ENCODE measurements at regions not wholly inside any gene's neighbourhood (a gene's known extent, or its start where the extent isn't known, plus 50 kb on each side); places are given as distances from the start of the nearest gene placed in this dataset.

- no peak for DNase-seq
Measured at GRCh38 chr9:121569266-121569648, 69.6 kb upstream of the GGTA1 start.

GRCh38 chr9:121572581-121572980 lies 72.9 kb upstream of the GGTA1 start:
- no peak for DNase-seq

GRCh38 chr9:121573717-121574485 lies 74.3 kb upstream of the GGTA1 start:
- no peak for DNase-seq

DNA sequence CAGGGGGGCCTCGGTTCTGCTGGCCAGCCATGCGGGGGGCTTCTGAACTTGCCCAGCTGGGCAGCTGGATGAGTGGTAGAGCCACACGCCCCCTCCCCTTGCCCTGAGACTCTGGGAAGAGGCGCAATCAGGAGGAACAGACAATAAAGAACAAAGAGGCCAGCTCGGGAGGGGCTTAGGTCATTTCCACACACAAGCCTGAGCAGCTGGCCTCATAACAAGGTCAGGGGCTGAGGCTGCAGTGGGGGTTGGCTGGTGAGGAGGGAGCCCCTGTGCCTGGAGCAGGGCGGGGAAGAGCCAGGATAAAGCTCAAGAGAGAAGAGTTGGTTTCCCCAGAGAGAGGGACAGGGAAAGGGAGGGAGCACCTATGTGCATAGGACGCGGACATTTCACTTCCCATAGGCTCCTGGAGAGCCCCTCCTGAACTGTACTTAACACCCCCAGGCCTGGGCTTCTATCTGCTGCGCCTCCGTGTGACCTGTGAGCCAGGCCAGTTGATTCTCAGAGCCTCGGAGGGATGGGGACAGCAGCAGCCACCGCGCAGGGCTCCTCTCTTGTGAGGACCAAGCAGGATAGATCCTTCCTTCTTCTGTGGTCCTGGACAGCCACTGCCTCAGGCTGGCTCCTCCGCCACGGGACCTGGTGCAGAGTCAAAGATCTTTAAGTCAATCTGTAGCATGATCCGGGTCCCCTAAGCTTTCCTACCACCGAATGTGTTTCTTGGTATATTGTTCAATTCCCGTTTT lies 75.3 kb upstream of the GGTA1 start:
- no peak for DNase-seq

DNA sequence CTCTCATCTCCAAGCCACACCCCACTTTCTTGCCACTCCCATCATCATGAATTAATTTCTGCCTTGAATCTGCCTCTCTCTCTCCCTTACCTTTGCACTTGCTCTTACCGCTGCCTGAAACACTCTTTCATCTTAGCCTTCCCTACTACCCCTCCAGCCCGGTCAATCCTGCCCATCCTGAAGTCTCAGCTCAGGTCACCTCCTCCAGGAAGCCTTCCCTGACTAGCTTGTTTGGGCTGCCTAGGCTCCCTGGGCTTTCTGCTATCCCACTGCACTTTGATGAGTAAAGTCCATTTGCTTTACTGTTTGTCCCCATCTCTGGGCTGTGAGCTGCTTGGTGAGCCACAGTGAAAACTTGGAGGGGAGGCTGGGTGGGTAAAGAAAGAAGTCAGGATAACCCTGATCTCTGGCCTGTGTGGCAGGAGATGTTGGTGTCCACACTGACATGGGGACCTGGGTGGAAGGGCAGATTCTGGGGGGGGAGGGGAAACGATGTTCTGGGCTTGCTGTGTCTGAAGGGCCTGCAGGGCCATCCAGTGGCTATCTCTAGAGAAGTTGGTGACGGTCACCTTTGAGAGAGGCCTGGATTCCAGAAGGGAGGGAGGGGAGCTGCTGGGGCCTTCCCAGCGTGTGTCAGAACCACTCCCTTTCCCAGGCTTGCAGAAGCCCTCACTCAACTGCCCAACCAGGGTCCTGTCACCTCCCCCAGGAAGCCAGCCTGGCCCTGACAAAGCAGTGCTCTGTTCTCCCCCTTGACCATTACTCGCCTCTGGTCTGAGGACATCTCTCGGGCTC lies 75.0 kb upstream of the DAB2IP start:
- DNase-seq, result no peak

- no peak for DNase-seq
Measured at GRCh38 chr9:121577166-121577565, 74.3 kb upstream of the DAB2IP start.

GRCh38 chr9:121577572-121577971 lies 73.9 kb upstream of the DAB2IP start:
- DNase-seq, result no peak

DNA sequence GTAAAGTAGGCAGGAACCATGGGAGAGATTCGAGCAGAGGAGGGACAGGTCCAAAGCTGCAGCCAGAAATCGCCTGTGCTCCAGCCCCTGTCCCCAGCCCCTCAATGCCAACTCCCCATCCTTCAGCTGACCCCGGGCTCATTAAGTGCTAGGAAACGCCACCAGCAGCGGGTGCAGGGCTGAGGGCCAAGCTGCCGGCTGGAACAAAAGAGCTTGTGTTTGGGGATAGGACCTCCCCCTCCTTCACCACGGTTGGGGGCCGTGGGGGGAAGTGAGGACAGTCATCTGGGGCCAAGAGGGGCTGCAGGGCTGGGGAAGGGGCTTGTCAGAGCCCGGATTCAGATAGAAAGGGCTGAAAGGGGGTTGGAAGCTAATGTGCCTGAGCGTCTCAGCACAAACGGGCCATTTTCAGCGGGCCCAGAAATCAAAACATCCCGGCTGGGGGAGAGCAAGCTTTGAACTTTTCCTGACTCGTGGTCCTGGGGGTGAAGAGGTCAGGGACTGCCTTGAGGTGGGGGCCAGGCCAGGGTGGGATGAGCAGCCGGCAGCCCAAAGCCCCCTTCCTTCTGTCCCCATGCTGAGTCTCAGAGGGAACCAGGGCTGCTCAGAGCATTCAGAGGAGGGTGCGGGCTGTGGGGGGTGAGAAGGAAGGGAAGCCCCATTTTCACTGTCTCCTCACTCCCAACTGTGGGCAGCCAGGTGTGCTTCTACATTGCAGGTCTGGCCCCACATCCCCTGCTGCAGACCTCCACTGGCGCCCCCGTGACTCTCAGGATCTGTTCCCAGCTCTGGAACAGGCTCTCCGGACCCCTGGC lies 69.4 kb upstream of the DAB2IP start:
- DNase-seq, result no peak

GRCh38 chr9:121582641-121583040 lies 68.8 kb upstream of the DAB2IP start:
- no peak for DNase-seq

- DNase-seq, result no peak
Measured at GRCh38 chr9:121584421-121584820, 67.0 kb upstream of the DAB2IP start.

GRCh38 chr9:121587863-121588262 lies 63.6 kb upstream of the DAB2IP start:
- no peak for DNase-seq

DNA sequence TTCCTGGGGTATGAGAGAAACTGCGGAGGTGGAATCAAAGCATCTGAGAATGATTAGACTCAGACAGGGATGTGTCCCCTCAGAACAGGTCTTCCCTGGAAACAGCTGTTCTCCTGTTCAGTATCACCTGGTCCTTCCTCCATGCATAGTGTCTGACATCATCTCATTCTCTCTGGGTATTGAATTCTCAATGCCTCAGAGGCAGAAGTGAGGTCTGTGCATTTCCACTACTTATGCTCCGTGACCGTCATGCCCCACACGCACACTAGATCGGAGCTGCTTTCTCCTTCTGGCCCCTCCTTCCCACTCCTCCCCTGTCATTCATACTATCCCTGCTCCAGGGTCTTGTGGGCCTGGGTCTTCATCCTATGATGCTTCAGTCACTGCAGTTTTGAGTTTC lies 61.4 kb upstream of the DAB2IP start:
- DNase-seq, result no peak

- DNase-seq, result no peak
Measured at GRCh38 chr9:121592265-121592664, 59.2 kb upstream of the DAB2IP start.

GRCh38 chr9:121593066-121593465 lies 58.4 kb upstream of the DAB2IP start:
- no peak for DNase-seq

DNA sequence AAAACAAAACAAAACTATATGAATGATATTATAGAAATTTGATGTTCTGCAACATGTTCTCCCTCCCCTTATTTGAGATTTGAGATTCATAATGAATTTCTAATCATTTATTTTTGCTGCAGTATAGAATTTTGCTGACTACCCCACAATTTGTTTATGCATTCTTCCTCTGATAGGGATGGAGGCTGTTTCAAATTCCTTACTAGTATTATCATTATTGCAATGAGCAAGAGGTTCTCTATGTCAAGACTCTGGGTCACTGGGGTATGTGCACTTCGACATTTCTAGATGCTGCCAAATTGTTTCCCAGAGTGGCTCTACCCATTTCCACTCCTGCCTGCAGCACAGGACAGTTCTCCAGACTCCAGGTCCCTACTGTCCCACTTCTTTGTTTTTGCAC lies 54.9 kb upstream of the DAB2IP start:
- no peak for DNase-seq

GRCh38 chr9:121597698-121598166 lies 53.7 kb upstream of the DAB2IP start:
- no peak for DNase-seq

DNA sequence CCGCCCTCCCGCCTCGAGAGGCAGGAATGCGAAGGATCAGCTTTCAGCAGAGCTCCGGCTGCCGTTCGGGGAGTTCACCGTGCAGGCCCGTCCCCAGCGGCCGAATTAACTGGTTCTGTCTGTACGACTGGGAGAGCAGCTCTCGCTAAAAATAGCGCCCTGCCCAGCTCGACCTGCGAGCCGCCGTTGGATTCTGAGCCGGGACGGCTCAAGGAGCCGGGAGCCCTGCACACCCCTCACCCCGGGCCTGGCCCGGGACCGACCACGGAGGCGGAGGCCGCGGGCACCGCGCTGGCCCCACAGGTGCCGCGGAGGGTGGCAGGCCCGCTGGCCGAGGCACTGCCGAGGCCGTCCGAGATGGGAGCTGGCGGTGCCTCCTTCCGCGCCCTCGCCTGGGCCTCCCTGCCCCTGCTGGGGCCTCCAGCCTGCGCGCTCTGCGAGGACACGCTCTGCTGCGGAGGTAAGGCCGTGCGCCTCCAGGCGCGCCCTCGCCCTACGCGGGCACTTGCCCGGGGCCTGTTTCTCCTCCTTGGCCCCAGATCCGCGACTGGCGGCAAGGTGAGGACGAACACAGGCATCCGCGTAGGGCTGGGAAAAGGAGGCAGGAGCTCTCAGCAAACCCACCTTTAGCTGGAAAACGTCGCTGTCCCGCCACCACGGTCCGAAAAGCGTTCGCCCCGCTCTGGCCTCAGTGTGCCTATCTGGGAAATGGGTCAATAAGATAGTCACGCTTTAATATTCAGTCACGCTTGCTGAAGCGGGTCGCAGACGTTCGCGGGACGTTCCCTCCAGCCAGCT lies 53.1 kb upstream of the DAB2IP start:
- DNase-seq, result no peak

GRCh38 chr9:121598965-121599871 lies 52.2 kb upstream of the DAB2IP start:
- no peak for DNase-seq

- no peak for DNase-seq
Measured at GRCh38 chr9:121599872-121600585, 51.4 kb upstream of the DAB2IP start.

- DNase-seq, result no peak
Measured at GRCh38 chr9:121601194-121601593, 50.2 kb upstream of the DAB2IP start.

All from NCI-H1417 treated with DMSO at 0.1 percent for 48 hours (cell line).